Suprapubic skin (tissue), 3 donors: ENCODE measurements at regions not wholly inside any gene's neighbourhood (a gene's known extent, or its start where the extent isn't known, plus 50 kb on each side); places are given as distances from the start of the nearest gene placed in this dataset.

Experiments
- POLR2A ChIP-seq, 2 donors: fragments of 450-650 bp; IDR thresholded peaks; one replicate each; pipeline ENCODE4 v1.6.1; 2017; ENCODE audit warnings: antibody characterized with exemption in 2 of 2, mild to moderate bottlenecking in 2 of 2, moderate library complexity in 2 of 2
- TF ChIP-seq, protein P1 (sequence below), 2 donors: fragments of 200-600 bp in 1 of 2; fragments of 450-650 bp in 1 of 2; sonication (generic) in 1 of 2; IDR thresholded peaks; one replicate each; pipeline ENCODE4 v1.5.1; 2016 to 2019; ENCODE audit warnings: antibody characterized with exemption in 2 of 2, mild to moderate bottlenecking in 1 of 2, moderate library complexity in 1 of 2

DNA sequence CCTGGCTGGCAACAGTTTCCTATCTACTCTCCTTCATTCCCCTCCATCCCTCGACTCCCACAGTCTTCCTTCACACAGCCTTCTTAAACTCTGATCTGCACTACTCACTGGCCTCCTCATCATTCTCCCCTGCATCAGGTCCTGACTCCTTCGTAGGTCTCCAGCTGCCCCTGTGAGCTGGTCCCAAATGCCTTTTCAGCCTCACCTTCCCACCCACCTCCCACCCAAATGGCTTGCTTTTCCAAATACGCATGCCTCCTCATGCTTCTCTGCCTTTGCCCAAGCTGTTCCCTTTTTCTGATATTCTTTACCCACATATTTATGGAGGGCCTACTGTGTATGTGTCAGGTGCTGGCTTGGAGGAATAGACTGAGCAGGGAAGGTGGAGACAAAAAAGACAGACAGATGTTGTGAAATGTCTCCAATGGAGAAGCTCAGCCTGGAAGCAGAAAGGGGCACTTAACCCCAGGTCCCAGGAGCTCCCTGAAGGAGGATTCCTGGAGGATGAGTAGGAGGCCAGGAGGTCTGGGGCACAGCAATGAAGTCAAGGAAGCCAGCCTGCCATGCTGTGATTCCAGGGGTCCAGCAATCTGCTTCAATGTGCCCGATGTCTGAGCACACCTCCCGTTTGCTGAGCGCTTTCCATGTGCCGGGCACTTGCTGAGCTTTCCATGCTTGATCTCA lies 252.2 kb downstream of the SHQ1 start:
- TF ChIP-seq POLR2A (IDR thresholded peaks at IDR 0.05) = no peak
- TF ChIP-seq, protein P1, sequence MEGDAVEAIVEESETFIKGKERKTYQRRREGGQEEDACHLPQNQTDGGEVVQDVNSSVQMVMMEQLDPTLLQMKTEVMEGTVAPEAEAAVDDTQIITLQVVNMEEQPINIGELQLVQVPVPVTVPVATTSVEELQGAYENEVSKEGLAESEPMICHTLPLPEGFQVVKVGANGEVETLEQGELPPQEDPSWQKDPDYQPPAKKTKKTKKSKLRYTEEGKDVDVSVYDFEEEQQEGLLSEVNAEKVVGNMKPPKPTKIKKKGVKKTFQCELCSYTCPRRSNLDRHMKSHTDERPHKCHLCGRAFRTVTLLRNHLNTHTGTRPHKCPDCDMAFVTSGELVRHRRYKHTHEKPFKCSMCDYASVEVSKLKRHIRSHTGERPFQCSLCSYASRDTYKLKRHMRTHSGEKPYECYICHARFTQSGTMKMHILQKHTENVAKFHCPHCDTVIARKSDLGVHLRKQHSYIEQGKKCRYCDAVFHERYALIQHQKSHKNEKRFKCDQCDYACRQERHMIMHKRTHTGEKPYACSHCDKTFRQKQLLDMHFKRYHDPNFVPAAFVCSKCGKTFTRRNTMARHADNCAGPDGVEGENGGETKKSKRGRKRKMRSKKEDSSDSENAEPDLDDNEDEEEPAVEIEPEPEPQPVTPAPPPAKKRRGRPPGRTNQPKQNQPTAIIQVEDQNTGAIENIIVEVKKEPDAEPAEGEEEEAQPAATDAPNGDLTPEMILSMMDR (IDR thresholded peaks at IDR 0.05) = no peak
